OCI-LY3 (cell line): ENCODE measurements at regions not wholly inside any gene's neighbourhood (a gene's known extent, or its start where the extent isn't known, plus 50 kb on each side); places are given as distances from the start of the nearest gene placed in this dataset.

Experiments
- CTCF ChIP-seq: fragments of 200-600, 300-600 bp; sonication (generic); IDR thresholded peaks from 2 replicates; pipeline ENCODE4 v1.5.1; 2014; ENCODE audit warnings: antibody characterized with exemption, low read length, low read depth
- EZH2phosphoT487 ChIP-seq: fragments of 200-600 bp; shearing (Covaris generic); IDR thresholded peaks from 2 replicates; pipeline ENCODE4 v1.6.1; 2018; ENCODE audit warnings: antibody characterized with exemption, mixed run types, low read depth

- TF ChIP-seq CTCF: no peak
- TF ChIP-seq EZH2phosphoT487: no peak
These were observed 302.1 kb downstream of the PARP8 start for GRCh38 chr5:50968356-50969149.
